ENCODE measurements at regions not wholly inside any gene's neighbourhood (a gene's known extent, or its start where the extent isn't known, plus 50 kb on each side); places are given as distances from the start of the nearest gene placed in this dataset.
A peak's percentile ranks its signal among the peaks of the same experiment; 100 is the strongest.

DNA sequence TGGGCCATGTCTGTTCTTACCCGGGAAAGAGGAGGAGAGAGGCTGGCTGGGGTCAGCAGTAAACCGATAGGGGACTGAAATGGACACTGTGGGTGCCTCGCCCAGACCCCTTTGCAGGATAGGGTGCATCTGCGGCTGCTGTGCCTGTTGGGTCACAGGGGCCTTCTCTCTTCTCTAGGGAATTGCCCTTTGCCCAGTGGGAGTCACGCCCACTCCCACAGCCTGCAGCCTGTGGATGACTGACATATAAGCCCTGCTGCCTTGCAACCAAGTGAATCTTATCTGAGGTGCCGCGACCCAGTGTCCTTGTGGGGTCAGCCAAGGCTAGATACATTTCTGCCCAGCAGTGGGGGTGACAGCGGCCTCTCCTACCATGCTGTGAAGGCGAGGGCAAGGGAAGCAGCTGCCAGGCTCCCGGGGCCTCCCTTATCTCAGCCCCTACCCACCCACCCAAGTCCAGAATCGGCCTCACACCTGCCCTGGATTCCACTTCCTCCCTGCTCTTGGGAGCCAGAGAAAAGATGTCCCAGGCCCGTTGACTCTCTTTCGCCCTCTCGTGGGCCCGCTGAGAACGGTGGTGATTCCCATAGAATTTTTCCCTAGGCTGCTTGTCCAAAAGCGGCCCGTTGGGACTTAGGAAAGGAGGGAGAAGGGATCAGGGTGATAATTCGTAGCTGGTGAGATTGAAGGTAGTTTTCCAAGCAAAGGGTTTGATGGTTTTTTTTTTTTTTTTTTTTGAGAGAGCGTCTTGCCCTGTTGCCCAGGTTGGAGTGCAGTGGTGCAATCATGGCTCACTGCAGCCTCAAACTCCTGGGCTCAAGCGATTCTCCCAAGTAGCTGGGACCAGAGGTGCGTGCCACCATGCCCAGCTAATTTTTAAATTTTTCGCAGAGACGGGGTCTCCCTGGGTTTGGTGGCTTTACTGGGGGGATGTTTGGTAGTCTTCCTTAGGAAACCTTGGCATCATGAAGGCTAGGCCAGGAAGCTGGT is 56.8 kb upstream of the SMOX start (continued):
- TF ChIP-seq, protein P1, sequence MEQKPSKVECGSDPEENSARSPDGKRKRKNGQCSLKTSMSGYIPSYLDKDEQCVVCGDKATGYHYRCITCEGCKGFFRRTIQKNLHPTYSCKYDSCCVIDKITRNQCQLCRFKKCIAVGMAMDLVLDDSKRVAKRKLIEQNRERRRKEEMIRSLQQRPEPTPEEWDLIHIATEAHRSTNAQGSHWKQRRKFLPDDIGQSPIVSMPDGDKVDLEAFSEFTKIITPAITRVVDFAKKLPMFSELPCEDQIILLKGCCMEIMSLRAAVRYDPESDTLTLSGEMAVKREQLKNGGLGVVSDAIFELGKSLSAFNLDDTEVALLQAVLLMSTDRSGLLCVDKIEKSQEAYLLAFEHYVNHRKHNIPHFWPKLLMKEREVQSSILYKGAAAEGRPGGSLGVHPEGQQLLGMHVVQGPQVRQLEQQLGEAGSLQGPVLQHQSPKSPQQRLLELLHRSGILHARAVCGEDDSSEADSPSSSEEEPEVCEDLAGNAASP (CRISPR knock-in tag; IDR thresholded peaks at IDR 0.05; ENCODE audit: borderline replicate concordance), result no peak
- peak; percentile 91; the same call in 1 of the 2 replicates for TF ChIP-seq GLI4 (CRISPR knock-in tag; IDR thresholded peaks at IDR 0.05; ENCODE audit: borderline replicate concordance)
- TF ChIP-seq FOXC1 (CRISPR knock-in tag; IDR thresholded peaks at IDR 0.05; ENCODE audit: borderline replicate concordance), result peak; percentile 26; the same call in 1 of the 2 replicates
- 0 out of 2 replicates have a peak, but pooled peaks have one; percentile 7 for TF ChIP-seq ZFP91 (CRISPR knock-in tag; IDR thresholded peaks at IDR 0.05; ENCODE audit: borderline replicate concordance)
- no peak for TF ChIP-seq NONO (IDR thresholded peaks at IDR 0.05)
- TF ChIP-seq NONO (CRISPR knock-in tag; conservative IDR thresholded peaks at IDR 0.05), result no peak
- TF ChIP-seq GATA4 (IDR thresholded peaks at IDR 0.05; ENCODE audit: borderline replicate concordance, low read depth), result no peak
- TF ChIP-seq ERF (CRISPR knock-in tag; IDR thresholded peaks at IDR 0.05), result peak; percentile 47; the same call in 1 of the 2 replicates
- no peak for TF ChIP-seq PLRG1 (conservative IDR thresholded peaks at IDR 0.05)
- no peak for TF ChIP-seq IRX3 (CRISPR knock-in tag; IDR thresholded peaks at IDR 0.05; ENCODE audit: borderline replicate concordance, low read depth)
- peak; percentile 73; the same call in 1 of the 2 replicates for TF ChIP-seq NR0B2 (CRISPR knock-in tag; IDR thresholded peaks at IDR 0.05)
- TF ChIP-seq ATF7-NPFF (CRISPR knock-in tag; IDR thresholded peaks at IDR 0.05; ENCODE audit: low read depth), result no peak
- TF ChIP-seq SYNCRIP (IDR thresholded peaks at IDR 0.05; ENCODE audit: insufficient read depth, low read depth, low read length), result no peak
- no peak for TF ChIP-seq ZNF616 (CRISPR knock-in tag; IDR thresholded peaks at IDR 0.05; ENCODE audit: low read depth)
- TF ChIP-seq, protein P2, sequence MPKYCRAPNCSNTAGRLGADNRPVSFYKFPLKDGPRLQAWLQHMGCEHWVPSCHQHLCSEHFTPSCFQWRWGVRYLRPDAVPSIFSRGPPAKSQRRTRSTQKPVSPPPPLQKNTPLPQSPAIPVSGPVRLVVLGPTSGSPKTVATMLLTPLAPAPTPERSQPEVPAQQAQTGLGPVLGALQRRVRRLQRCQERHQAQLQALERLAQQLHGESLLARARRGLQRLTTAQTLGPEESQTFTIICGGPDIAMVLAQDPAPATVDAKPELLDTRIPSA (CRISPR knock-in tag; IDR thresholded peaks at IDR 0.05; ENCODE audit: borderline replicate concordance), result no peak
- TF ChIP-seq CREB1 (IDR thresholded peaks at IDR 0.05), result no peak
- TF ChIP-seq CREB1 (CRISPR knock-in tag; IDR thresholded peaks at IDR 0.05), result no peak
- TF ChIP-seq ZNF282 (IDR thresholded peaks at IDR 0.05; ENCODE audit: partially characterized antibody), result no peak
- no peak for TF ChIP-seq JDP2 (CRISPR knock-in tag; IDR thresholded peaks at IDR 0.05; ENCODE audit: borderline replicate concordance)
- TF ChIP-seq SNRNP70 (IDR thresholded peaks at IDR 0.05; ENCODE audit: low read depth, low read length), result no peak
- no peak for TF ChIP-seq ZNF354B (CRISPR knock-in tag; IDR thresholded peaks at IDR 0.05)
- no peak for TF ChIP-seq JARID2 (CRISPR knock-in tag; IDR thresholded peaks at IDR 0.05; ENCODE audit: insufficient replicate concordance)
- no peak for TF ChIP-seq MED13 (CRISPR knock-in tag; IDR thresholded peaks at IDR 0.05)
- peak; percentile 37; the same call in 1 of the 2 replicates for TF ChIP-seq SAP130 (CRISPR knock-in tag; IDR thresholded peaks at IDR 0.05; ENCODE audit: low read depth)
- TF ChIP-seq HNF4G (IDR thresholded peaks at IDR 0.05; ENCODE audit: borderline replicate concordance, low read depth, low read length), result peak; percentile 58
- TF ChIP-seq HNF4G (CRISPR knock-in tag; IDR thresholded peaks at IDR 0.05; ENCODE audit: borderline replicate concordance, low read depth), result peak; percentile 22; the same call in 1 of the 2 replicates
- 0 out of 2 replicates have a peak, but pooled peaks have one; percentile 34 for TF ChIP-seq ZNF766 (CRISPR knock-in tag; IDR thresholded peaks at IDR 0.05; ENCODE audit: borderline replicate concordance)
